GM23248 (cell line): ENCODE measurements at regions not wholly inside any gene's neighbourhood (a gene's known extent, or its start where the extent isn't known, plus 50 kb on each side); places are given as distances from the start of the nearest gene placed in this dataset.

ENCODE experiments used
- EZH2 ChIP-seq: fragments of 200-600 bp; sonication (generic); IDR thresholded peaks from 2 replicates; pipeline ENCODE4 v1.6.1; 2018; ENCODE audit warnings: antibody characterized with exemption, mild to moderate bottlenecking; ENCODE audit not compliant: insufficient read depth, poor library complexity, severe bottlenecking
- EZH2phosphoT487 ChIP-seq: fragments of 200-600 bp; sonication (generic); IDR thresholded peaks from 2 replicates; pipeline ENCODE4 v1.6.1; 2018; ENCODE audit warnings: antibody characterized with exemption, moderate library complexity, mild to moderate bottlenecking, low read depth; ENCODE audit not compliant: insufficient read depth

GRCh38 chr10:22766693-22767092 is 52.3 kb upstream of the PIP4K2A start:
- TF ChIP-seq EZH2 (no peak), EZH2phosphoT487 (no peak)
